Body of pancreas (tissue), 4 donors: ENCODE measurements at regions not wholly inside any gene's neighbourhood (a gene's known extent, or its start where the extent isn't known, plus 50 kb on each side); places are given as distances from the start of the nearest gene placed in this dataset.

Experiments
- ATAC-seq: fragments of 150-250 bp; one replicate; pipeline ENCODE4 v1.9.1; 2016
- DNase-seq, 4 donors: peaks; one replicate each; pipeline ENCODE4 v3.0.0-alpha.2; 2019
- H3K27ac ChIP-seq, 4 donors: fragments of 200-600 bp; sonication (generic); 1 replicate in 3 of 4; 2 replicates in 1 of 4; pipeline versions ENCODE4 v1.5.1 to v1.6.1; 2016 to 2019; ENCODE audit warnings: mild to moderate bottlenecking in 1 of 4, mixed read lengths in 1 of 4, moderate library complexity in 1 of 4
- H3K27me3 ChIP-seq, 2 donors: fragments of 200-600 bp; sonication (generic); one replicate each; pipeline ENCODE4 v1.6.0; 2016; ENCODE audit warnings: mild to moderate bottlenecking in 1 of 2
- H3K36me3 ChIP-seq, 2 donors: fragments of 200-600 bp; sonication (generic); replicated peaks in 1 of 2; 2 replicates each; pipeline ENCODE4 v1.5.1; 2016; ENCODE audit warnings: low read depth in 2 of 2; ENCODE audit not compliant: insufficient read depth in 1 of 2
- H3K4me1 ChIP-seq: fragments of 200-600 bp; sonication (generic); one replicate; pipeline ENCODE4 v1.6.0; 2016
- H3K4me3 ChIP-seq, 2 donors: fragments of 200-600 bp; sonication (generic); 1 replicate in 1 of 2; 2 replicates in 1 of 2; pipeline ENCODE4 v1.5.1; 2016 to 2019
- H3K9me3 ChIP-seq, 3 donors: fragments of 200-600 bp; sonication (generic); 1 replicate in 2 of 3; 2 replicates in 1 of 3; pipeline ENCODE4 v1.5.1; 2016
- CTCF ChIP-seq, 7 experiments: fragments of 450-650 bp in 4 of 7; fragments of 200-600 bp in 3 of 7; sonication (generic) in 3 of 7; IDR thresholded peaks; one replicate each; pipeline ENCODE4 v1.5.1; 2016 to 2019; ENCODE audit warnings: antibody characterized with exemption in 7 of 7
- POLR2A ChIP-seq, 3 donors: fragments of 450-650 bp; IDR thresholded peaks; one replicate each; pipeline ENCODE4 v1.6.1; 2016; ENCODE audit warnings: antibody characterized with exemption in 3 of 3, mild to moderate bottlenecking in 2 of 3
- WGBS, 2 donors: methylation state at CpG; one replicate each; pipeline ENCODE4 v1.1.5; 2017; 5-methylcytosine and 5-hydroxymethylcytosine counted together
- intact Hi-C: fragments of 100-400 bp; cut with DNase I; formaldehyde crosslinking; loops from one replicate; pipeline ENCODE4 v1.15.1; 2023

- H3K4me1 ChIP-seq: no peaks in the 10 kb centered on the region
- H3K27ac ChIP-seq: no peak overlapping the region
- H3K27me3 ChIP-seq: no peaks in the 10 kb centered on the region
- intact Hi-C loops: no loop called here
- H3K36me3 ChIP-seq: no peaks in the 10 kb centered on the region
- DNase-seq (no peak), ATAC-seq (no peak)
- 15 to 16% methylated on average over 6 of the region's 6 CpGs for WGBS, 2 donors
- no peak overlapping the region for H3K4me3 ChIP-seq
- no peak for TF ChIP-seq POLR2A (IDR thresholded peaks at IDR 0.05)
- no peak for TF ChIP-seq CTCF (IDR thresholded peaks at IDR 0.05)
- peaks cover 0 to 2% (median 0%) of the 10 kb centered on the region in 3 donors for H3K9me3 ChIP-seq
Observed at GRCh38 chr15:29322415-29322814, 52.8 kb upstream of the NSMCE3 start.

GRCh38 chr15:29320420-29320819 is 50.8 kb upstream of the NSMCE3 start:
- ATAC-seq (no peak), DNase-seq (no peak)
- Histone ChIP-seq H3K27me3 (no peaks in the 10 kb centered on the region), H3K27ac (no peak overlapping the region), H3K9me3 (peaks cover 0 to 2% (median 0%) of the 10 kb centered on the region in 3 donors), H3K4me1 (no peaks in the 10 kb centered on the region), H3K36me3 (no peaks in the 10 kb centered on the region), H3K4me3 (no peak overlapping the region)
- 61 to 81% methylated on average over 1 of the region's 1 CpG for WGBS, 2 donors
- TF ChIP-seq POLR2A (IDR thresholded peaks at IDR 0.05) (no peak), CTCF (IDR thresholded peaks at IDR 0.05) (no peak)
- intact Hi-C loops: no loop called here

- intact Hi-C loops: no loop called here
- WGBS, 2 donors: 61 to 77% methylated on average over 3 of the region's 3 CpGs
Observed at GRCh38 chr15:29319823-29320222, 50.2 kb upstream of the NSMCE3 start.

More at GRCh38 chr15:29319823-29320222, 50.2 kb upstream of the NSMCE3 start:
- H3K4me3 ChIP-seq: no peak overlapping the region
- no peaks in the 10 kb centered on the region for H3K27me3 ChIP-seq
- H3K36me3 ChIP-seq: no peaks in the 10 kb centered on the region
- DNase-seq (no peak), ATAC-seq (no peak)
- TF ChIP-seq POLR2A (IDR thresholded peaks at IDR 0.05) (no peak), CTCF (IDR thresholded peaks at IDR 0.05) (no peak)
- no peaks in the 10 kb centered on the region for H3K4me1 ChIP-seq
- H3K9me3 ChIP-seq: peaks cover 0 to 2% (median 0%) of the 10 kb centered on the region in 3 donors
- H3K27ac ChIP-seq: no peak overlapping the region
